AG04450 (cell line): ENCODE measurements at regions not wholly inside any gene's neighbourhood (a gene's known extent, or its start where the extent isn't known, plus 50 kb on each side); places are given as distances from the start of the nearest gene placed in this dataset.

ENCODE experiments used
- CTCF ChIA-PET: fragments of 300-600, 350-600 bp; formaldehyde crosslinking; extraction: SDS; loops from one replicate; lab custom pipeline; 2022; ENCODE audit warnings: antibody characterized with exemption, inconsistent platforms; lab: Charles Lee
- POLR2A ChIA-PET: fragments of 350-600 bp; formaldehyde crosslinking; extraction: SDS; loops from one replicate; lab custom pipeline; 2021; ENCODE audit warnings: antibody characterized with exemption, inconsistent platforms; lab: Yijun Ruan, JAX
- DNase-seq: peaks from one replicate; pipeline ENCODE4 v3.0.0-alpha.2; 2011; ENCODE audit warnings: low read depth, low spot score
- H3K27ac ChIP-seq: one replicate; pipeline ENCODE4 v1.5.1; 2012; ENCODE audit warnings: low read depth, low read length, control low read depth
- H3K27me3 ChIP-seq: one replicate; pipeline ENCODE4 v1.6.0; 2012; ENCODE audit warnings: low read length; ENCODE audit not compliant: control insufficient read depth, insufficient read depth
- H3K4me3 ChIP-seq: 2 replicates; pipeline ENCODE4 v1.5.1; 2011; ENCODE audit warnings: mild to moderate bottlenecking, low read depth, low read length, control low read depth
- H3K9me3 ChIP-seq: 2 replicates; pipeline ENCODE4 v1.5.1; 2012; ENCODE audit warnings: low read length; ENCODE audit not compliant: control insufficient read depth, insufficient read depth
- CTCF ChIP-seq: IDR thresholded peaks from 2 replicates; pipeline ENCODE4 v1.5.1; 2011; ENCODE audit warnings: low read depth, low read length, control low read depth, inconsistent platforms

- peaks cover 80% of the 10 kb centered on the region for H3K9me3 ChIP-seq
- TF ChIP-seq CTCF = no peak
- no peak overlapping the region for H3K4me3 ChIP-seq
- H3K27me3 ChIP-seq = no peaks in the 10 kb centered on the region
- POLR2A ChIA-PET = no interaction called here
- H3K27ac ChIP-seq = no peak overlapping the region
- DNase-seq = no peak
- CTCF ChIA-PET = no interaction called here
Observed at GRCh38 chr22:49487950-49488349, 339.7 kb downstream of the BRD1 start.

GRCh38 chr22:49486225-49486624, 341.4 kb downstream of the BRD1 start:
- Histone ChIP-seq H3K9me3 (peaks cover 81% of the 10 kb centered on the region), H3K4me3 (no peak overlapping the region), H3K27ac (no peak overlapping the region), H3K27me3 (no peaks in the 10 kb centered on the region)
- CTCF ChIA-PET = no interaction called here
- POLR2A ChIA-PET = no interaction called here
- DNase-seq = no peak
- no peak for TF ChIP-seq CTCF

GRCh38 chr22:49483946-49484345, 343.7 kb downstream of the BRD1 start:
- Histone ChIP-seq H3K27me3 (no peaks in the 10 kb centered on the region), H3K27ac (no peak overlapping the region), H3K9me3 (peaks cover 75% of the 10 kb centered on the region), H3K4me3 (no peak overlapping the region)
- no peak for TF ChIP-seq CTCF
- CTCF ChIA-PET = no interaction called here
- DNase-seq = no peak
- POLR2A ChIA-PET = no interaction called here

GRCh38 chr22:49483281-49483870, 344.3 kb downstream of the BRD1 start:
- no peak for TF ChIP-seq CTCF
- CTCF ChIA-PET = no interaction called here
- peaks cover 78% of the 10 kb centered on the region for H3K9me3 ChIP-seq
- no peaks in the 10 kb centered on the region for H3K27me3 ChIP-seq
- POLR2A ChIA-PET = no interaction called here
- no peak overlapping the region for H3K4me3 ChIP-seq
- no peak for DNase-seq
- H3K27ac ChIP-seq = no peak overlapping the region

- Histone ChIP-seq H3K4me3 (no peak overlapping the region), H3K27me3 (no peaks in the 10 kb centered on the region), H3K27ac (no peak overlapping the region), H3K9me3 (peaks cover 75% of the 10 kb centered on the region)
- DNase-seq = no peak
- POLR2A ChIA-PET = no interaction called here
- CTCF ChIA-PET = no interaction called here
- TF ChIP-seq CTCF = no peak
Observed at GRCh38 chr22:49482811-49483210, 344.9 kb downstream of the BRD1 start.
